Breast epithelium (tissue), 4 donors: ENCODE measurements at regions not wholly inside any gene's neighbourhood (a gene's known extent, or its start where the extent isn't known, plus 50 kb on each side); places are given as distances from the start of the nearest gene placed in this dataset.
"Not testable (repeated sequence)": the region's sequence is repeated elsewhere in the genome, so short reads cannot be mapped to it uniquely, and the experiment has no call there.

Experiments used
- DNase-seq, 2 donors: peaks; one replicate each; pipeline ENCODE4 v3.0.0-alpha.2; 2019; ENCODE audit warnings: low spot score in 2 of 2
- H3K27ac ChIP-seq, 2 donors: fragments of 200-600 bp; sonication (generic) in 1 of 2; one replicate each; pipeline ENCODE4 v1.5.1; 2016 to 2019; ENCODE audit warnings: mild to moderate bottlenecking in 1 of 2
- H3K27me3 ChIP-seq, 2 donors: fragments of 200-600 bp; sonication (generic) in 1 of 2; one replicate each; pipeline versions ENCODE4 v1.5.1 to v1.6.0; 2017 to 2019; ENCODE audit warnings: control low read depth in 1 of 2, mild to moderate bottlenecking in 1 of 2
- H3K36me3 ChIP-seq: fragments of 200-600 bp; one replicate; pipeline ENCODE4 v1.5.1; 2019
- H3K4me1 ChIP-seq, 2 donors: fragments of 200-600 bp; sonication (generic); one replicate each; pipeline ENCODE4 v1.5.1; 2016 to 2019; ENCODE audit warnings: control low read depth in 1 of 2
- H3K4me3 ChIP-seq, 3 donors: fragments of 200-600 bp; sonication (generic); 1 replicate in 2 of 3; 2 replicates in 1 of 3; pipeline ENCODE4 v1.5.1; 2016 to 2019; ENCODE audit warnings: mild to moderate bottlenecking in 3 of 3, moderate library complexity in 2 of 3
- H3K9me3 ChIP-seq, 2 donors: fragments of 200-600 bp; sonication (generic) in 1 of 2; one replicate each; pipeline ENCODE4 v1.5.1; 2016 to 2019; ENCODE audit warnings: control low read depth in 1 of 2
- POLR2A ChIP-seq: fragments of 450-650 bp; IDR thresholded peaks from one replicate; pipeline ENCODE4 v1.6.1; 2016; ENCODE audit warnings: antibody characterized with exemption, mild to moderate bottlenecking, moderate library complexity
- POLR2AphosphoS5 ChIP-seq, 3 donors: sonication (generic); formaldehyde crosslinking; IDR thresholded peaks; one replicate each; pipeline ENCODE4 v1.6.1; 2017; ENCODE audit warnings: antibody characterized with exemption in 3 of 3
- intact Hi-C: fragments of 100-400 bp; cut with DNase I; formaldehyde crosslinking; loops from one replicate; pipeline ENCODE4 v1.15.1; 2023; ENCODE audit warnings: low total_unique reads
- TF ChIP-seq, protein P1 (sequence below), 3 donors: fragments of 450-650 bp; IDR thresholded peaks; one replicate each; pipeline ENCODE4 v1.5.1; 2016 to 2017; ENCODE audit warnings: antibody characterized with exemption in 3 of 3, mild to moderate bottlenecking in 3 of 3, moderate library complexity in 3 of 3

GRCh38 chr3:79954756-79955155 lies 187.0 kb upstream of the ROBO1 start:
- Histone ChIP-seq H3K27me3 (no peaks in the 10 kb centered on the region), H3K4me3 (no peak overlapping the region), H3K4me1 (no peaks in the 10 kb centered on the region), H3K27ac (no peak overlapping the region), H3K9me3 (peaks cover 0 to 2% of the 10 kb centered on the region in 2 donors), H3K36me3 (no peaks in the 10 kb centered on the region)
- intact Hi-C loops = no loop called here
- no peak for TF ChIP-seq POLR2A
- TF ChIP-seq, protein P1, sequence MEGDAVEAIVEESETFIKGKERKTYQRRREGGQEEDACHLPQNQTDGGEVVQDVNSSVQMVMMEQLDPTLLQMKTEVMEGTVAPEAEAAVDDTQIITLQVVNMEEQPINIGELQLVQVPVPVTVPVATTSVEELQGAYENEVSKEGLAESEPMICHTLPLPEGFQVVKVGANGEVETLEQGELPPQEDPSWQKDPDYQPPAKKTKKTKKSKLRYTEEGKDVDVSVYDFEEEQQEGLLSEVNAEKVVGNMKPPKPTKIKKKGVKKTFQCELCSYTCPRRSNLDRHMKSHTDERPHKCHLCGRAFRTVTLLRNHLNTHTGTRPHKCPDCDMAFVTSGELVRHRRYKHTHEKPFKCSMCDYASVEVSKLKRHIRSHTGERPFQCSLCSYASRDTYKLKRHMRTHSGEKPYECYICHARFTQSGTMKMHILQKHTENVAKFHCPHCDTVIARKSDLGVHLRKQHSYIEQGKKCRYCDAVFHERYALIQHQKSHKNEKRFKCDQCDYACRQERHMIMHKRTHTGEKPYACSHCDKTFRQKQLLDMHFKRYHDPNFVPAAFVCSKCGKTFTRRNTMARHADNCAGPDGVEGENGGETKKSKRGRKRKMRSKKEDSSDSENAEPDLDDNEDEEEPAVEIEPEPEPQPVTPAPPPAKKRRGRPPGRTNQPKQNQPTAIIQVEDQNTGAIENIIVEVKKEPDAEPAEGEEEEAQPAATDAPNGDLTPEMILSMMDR (IDR thresholded peaks at IDR 0.05) = no peak
- no peak for TF ChIP-seq POLR2AphosphoS5 (IDR thresholded peaks at IDR 0.05)
- DNase-seq = no peak

- peaks cover 0 to 2% of the 10 kb centered on the region in 2 donors for H3K9me3 ChIP-seq
- intact Hi-C loops = no loop called here
- H3K27me3 ChIP-seq = no peaks in the 10 kb centered on the region
- DNase-seq = no peak
- H3K4me1 ChIP-seq = no peaks in the 10 kb centered on the region
- TF ChIP-seq POLR2A = no peak
- TF ChIP-seq, protein P1 (IDR thresholded peaks at IDR 0.05) = no peak
- no peak for TF ChIP-seq POLR2AphosphoS5 (IDR thresholded peaks at IDR 0.05)
- H3K36me3 ChIP-seq = no peaks in the 10 kb centered on the region
- no peak overlapping the region for H3K4me3 ChIP-seq
- H3K27ac ChIP-seq = no peak overlapping the region
Observed at GRCh38 chr3:79953591-79954101, 185.8 kb upstream of the ROBO1 start.

DNA sequence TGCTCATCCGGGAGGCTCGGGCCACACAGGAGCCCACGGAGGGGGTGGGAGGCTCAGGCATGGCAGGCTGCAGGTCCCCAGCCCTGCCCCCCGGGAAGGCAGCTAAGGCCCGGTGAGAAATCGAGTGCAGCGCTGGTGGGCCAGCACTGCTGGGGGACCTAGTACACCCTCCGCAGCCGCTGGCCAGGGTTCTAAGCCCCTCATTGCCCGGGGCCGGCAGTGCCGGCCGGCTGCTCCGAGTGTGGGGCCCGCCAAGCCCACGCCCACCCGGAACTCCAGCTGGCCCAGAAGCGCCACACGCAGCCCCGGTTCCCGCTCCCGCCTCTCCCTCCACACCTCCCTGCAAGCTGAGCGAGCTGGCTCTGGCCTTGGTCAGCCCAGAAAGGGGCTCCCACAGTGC lies 183.6 kb upstream of the ROBO1 start:
- DNase-seq, H3K4me1 ChIP-seq, H3K27ac ChIP-seq, H3K36me3 ChIP-seq, H3K9me3 ChIP-seq, intact Hi-C loops, H3K4me3 ChIP-seq, H3K27me3 ChIP-seq: not testable (repeated sequence)

- H3K27ac ChIP-seq = no peak overlapping the region
- H3K27me3 ChIP-seq = no peaks in the 10 kb centered on the region
- no peaks in the 10 kb centered on the region for H3K36me3 ChIP-seq
- DNase-seq = no peak
- H3K4me3 ChIP-seq = no peak overlapping the region
- TF ChIP-seq, protein P1 (IDR thresholded peaks at IDR 0.05) = no peak
- no peak for TF ChIP-seq POLR2AphosphoS5 (IDR thresholded peaks at IDR 0.05)
- TF ChIP-seq POLR2A = no peak
- peaks cover 0 to 2% of the 10 kb centered on the region in 2 donors for H3K9me3 ChIP-seq
- H3K4me1 ChIP-seq = no peaks in the 10 kb centered on the region
- intact Hi-C loops = no loop called here
Observed at GRCh38 chr3:79947957-79948356, 180.2 kb upstream of the ROBO1 start.

DNA sequence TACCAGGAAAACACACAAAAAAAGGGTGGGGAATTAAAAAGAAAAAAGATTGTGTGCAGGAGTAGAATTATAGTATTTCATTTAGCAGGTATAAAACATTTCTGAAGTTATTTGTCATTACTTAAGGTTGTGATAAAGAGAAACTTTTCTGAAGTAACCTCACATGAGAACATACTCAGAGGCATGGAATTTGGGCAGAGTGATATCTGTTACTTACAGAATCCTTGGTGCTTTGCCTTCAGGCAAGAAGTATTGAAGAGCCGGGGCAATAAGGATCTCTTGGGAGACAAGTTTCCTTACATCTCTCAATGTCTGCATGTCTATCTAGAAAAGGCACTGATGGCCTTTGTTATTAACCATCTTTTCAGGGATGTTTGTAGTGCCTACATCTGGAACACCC lies 179.7 kb upstream of the ROBO1 start:
- TF ChIP-seq POLR2A = no peak
- DNase-seq = no peak
- H3K9me3 ChIP-seq = peaks cover 0 to 2% of the 10 kb centered on the region in 2 donors
- no peak overlapping the region for H3K27ac ChIP-seq
- H3K4me3 ChIP-seq = no peak overlapping the region
- no peaks in the 10 kb centered on the region for H3K4me1 ChIP-seq
- no peaks in the 10 kb centered on the region for H3K36me3 ChIP-seq
- intact Hi-C loops = no loop called here
- no peaks in the 10 kb centered on the region for H3K27me3 ChIP-seq

- intact Hi-C loops = no loop called here
- Histone ChIP-seq H3K27me3 (no peaks in the 10 kb centered on the region), H3K4me3 (no peak overlapping the region), H3K9me3 (no peaks in the 10 kb centered on the region), H3K36me3 (no peaks in the 10 kb centered on the region), H3K4me1 (no peaks in the 10 kb centered on the region), H3K27ac (no peak overlapping the region)
- no peak for DNase-seq
- TF ChIP-seq, protein P1 (IDR thresholded peaks at IDR 0.05) = no peak
- no peak for TF ChIP-seq POLR2A
- no peak for TF ChIP-seq POLR2AphosphoS5 (IDR thresholded peaks at IDR 0.05)
Observed at GRCh38 chr3:79937567-79937966, 169.8 kb upstream of the ROBO1 start.
